WTC11 (cell line): ENCODE measurements at regions not wholly inside any gene's neighbourhood (a gene's known extent, or its start where the extent isn't known, plus 50 kb on each side); places are given as distances from the start of the nearest gene placed in this dataset.

Experiments
- ATAC-seq: fragments of 200-7000 bp; cut with Tn5 transposase; 2 replicates; pipeline ENCODE4 v1.10.0; 2021; ENCODE audit warnings: mild to moderate bottlenecking, moderate library complexity
- CTCF ChIA-PET: fragments of 300-600 bp; sonication (Branson Sonifier 250); formaldehyde crosslinking; loops from one replicate; lab custom pipeline; 2021; ENCODE audit warnings: antibody characterized with exemption; lab: Charles Lee
- POLR2A ChIA-PET: fragments of 350-600 bp; sonication (Branson Sonifier 250); formaldehyde crosslinking; loops from one replicate; lab custom pipeline; 2021; ENCODE audit warnings: antibody characterized with exemption; lab: Charles Lee
- DNase-seq: peaks from one replicate; pipeline ENCODE4 v3.0.0; 2021; ENCODE audit warnings: low spot score
- H3K27ac Mint-ChIP-seq: 2 replicates; pipeline ENCODE4 v1.8.0; 2021; ENCODE audit warnings: mixed read lengths
- H3K27me3 Mint-ChIP-seq: 2 replicates; pipeline ENCODE4 v1.8.0; 2021; ENCODE audit warnings: low read depth, mild to moderate bottlenecking, moderate library complexity, mixed read lengths
- H3K36me3 Mint-ChIP-seq: 2 replicates; pipeline ENCODE4 v1.8.0; 2021; ENCODE audit warnings: mixed read lengths
- H3K4me1 Mint-ChIP-seq: 2 replicates; pipeline ENCODE4 v1.8.0; 2022; ENCODE audit warnings: mixed read lengths
- H3K4me3 Mint-ChIP-seq: 2 replicates; pipeline ENCODE4 v1.8.0; 2021; ENCODE audit warnings: mild to moderate bottlenecking, moderate library complexity, mixed read lengths
- H3K9me3 Mint-ChIP-seq: 2 replicates; pipeline ENCODE4 v1.8.0; 2021; ENCODE audit warnings: mixed read lengths
- ATF1 ChIP-seq: sonication (generic); formaldehyde crosslinking; IDR thresholded peaks from 2 replicates; pipeline ENCODE4 v1.8.1; 2023; ENCODE audit warnings: mild to moderate bottlenecking, moderate library complexity, missing genetic modification reagents
- CREM ChIP-seq: sonication (generic); formaldehyde crosslinking; IDR thresholded peaks from 2 replicates; pipeline ENCODE4 v1.8.1; 2022; ENCODE audit warnings: mild to moderate bottlenecking, missing genetic modification reagents, moderate library complexity
- ERG ChIP-seq: fragments of 250-450 bp; sonication (Bioruptor Pico); IDR thresholded peaks from 2 replicates; pipeline ENCODE4 v1.8.0; 2021; ENCODE audit warnings: mild to moderate bottlenecking
- ETV6 ChIP-seq: sonication (generic); formaldehyde crosslinking; IDR thresholded peaks from 2 replicates; pipeline ENCODE4 v1.8.1; 2022; ENCODE audit warnings: mild to moderate bottlenecking, missing genetic modification reagents
- FOXJ3 ChIP-seq: sonication (generic); formaldehyde crosslinking; IDR thresholded peaks from 2 replicates; pipeline ENCODE4 v1.9.0; 2021; ENCODE audit warnings: missing genetic modification reagents, mild to moderate bottlenecking, borderline replicate concordance
- FOXK1 ChIP-seq: sonication (generic); formaldehyde crosslinking; IDR thresholded peaks from 2 replicates; pipeline ENCODE4 v1.8.0; 2022; ENCODE audit warnings: mild to moderate bottlenecking, moderate library complexity, missing genetic modification reagents
- FOXP1 ChIP-seq: sonication (generic); formaldehyde crosslinking; IDR thresholded peaks from 2 replicates; pipeline ENCODE4 v1.8.0; 2022; ENCODE audit warnings: missing genetic modification reagents, mild to moderate bottlenecking, moderate library complexity, borderline replicate concordance
- GABPB1 ChIP-seq: sonication (generic); formaldehyde crosslinking; IDR thresholded peaks from 2 replicates; pipeline ENCODE4 v1.8.1; 2023; ENCODE audit warnings: mild to moderate bottlenecking, missing genetic modification reagents
- GTF2I ChIP-seq: fragments of 250-450 bp; sonication (Bioruptor Pico); conservative IDR thresholded peaks from 2 replicates; pipeline ENCODE4 v1.4.0; 2021; ENCODE audit warnings: mild to moderate bottlenecking
- NFE2L1 ChIP-seq: sonication (generic); formaldehyde crosslinking; IDR thresholded peaks from 2 replicates; pipeline ENCODE4 v1.8.1; 2023; ENCODE audit warnings: missing genetic modification reagents
- NR1H2 ChIP-seq: sonication (generic); formaldehyde crosslinking; IDR thresholded peaks from 2 replicates; pipeline ENCODE4 v1.9.0; 2021; ENCODE audit warnings: mild to moderate bottlenecking, moderate library complexity, missing genetic modification reagents
- RELA ChIP-seq: sonication (generic); formaldehyde crosslinking; IDR thresholded peaks from 2 replicates; pipeline ENCODE4 v1.8.1; 2022; ENCODE audit warnings: missing genetic modification reagents, mild to moderate bottlenecking, borderline replicate concordance
- SP1 ChIP-seq: sonication (generic); formaldehyde crosslinking; conservative IDR thresholded peaks from 2 replicates; pipeline ENCODE4 v1.8.1; 2022; ENCODE audit warnings: missing genetic modification reagents
- TCF7 ChIP-seq: sonication (generic); formaldehyde crosslinking; IDR thresholded peaks from 2 replicates; pipeline ENCODE4 v1.8.0; 2022; ENCODE audit warnings: mild to moderate bottlenecking, low read depth, missing genetic modification reagents, moderate library complexity
- TP53 ChIP-seq: sonication (generic); formaldehyde crosslinking; IDR thresholded peaks from 2 replicates; pipeline ENCODE4 v1.8.1; 2023; ENCODE audit warnings: mild to moderate bottlenecking, missing genetic modification reagents
- ZNF121 ChIP-seq: sonication (generic); formaldehyde crosslinking; IDR thresholded peaks from 2 replicates; pipeline ENCODE4 v1.8.0; 2023; ENCODE audit warnings: missing genetic modification reagents
- ZNF219 ChIP-seq: sonication (generic); formaldehyde crosslinking; IDR thresholded peaks from 2 replicates; pipeline ENCODE4 v1.8.0; 2023; ENCODE audit warnings: missing genetic modification reagents, mild to moderate bottlenecking, borderline replicate concordance
- ZNF423 ChIP-seq: fragments of 250-450 bp; sonication (Bioruptor Pico); IDR thresholded peaks from 2 replicates; pipeline ENCODE4 v2.1.2; 2022; ENCODE audit warnings: mild to moderate bottlenecking, moderate library complexity
- ZNF671 ChIP-seq: fragments of 250-450 bp; sonication (Bioruptor Pico); IDR thresholded peaks from 2 replicates; pipeline ENCODE4 v1.8.0; 2021; ENCODE audit warnings: mild to moderate bottlenecking
- TF ChIP-seq, protein P1 (sequence below): sonication (generic); formaldehyde crosslinking; IDR thresholded peaks from 2 replicates; pipeline ENCODE4 v1.8.1; 2022; ENCODE audit warnings: low read depth, missing genetic modification reagents, borderline replicate concordance
- TF ChIP-seq, protein P2 (sequence below): sonication (generic); formaldehyde crosslinking; IDR thresholded peaks from 2 replicates; pipeline ENCODE4 v1.8.1; 2023; ENCODE audit warnings: mild to moderate bottlenecking, missing genetic modification reagents
- TF ChIP-seq, protein P3 (sequence below): sonication (generic); formaldehyde crosslinking; IDR thresholded peaks from 2 replicates; pipeline ENCODE4 v1.8.1; 2023; ENCODE audit warnings: mild to moderate bottlenecking, missing genetic modification reagents
- TF ChIP-seq, protein P4 (sequence below): sonication (generic); formaldehyde crosslinking; IDR thresholded peaks from 2 replicates; pipeline ENCODE4 v1.8.0; 2023; ENCODE audit warnings: mild to moderate bottlenecking, missing genetic modification reagents
- TF ChIP-seq, protein P5 (sequence below): fragments of 250-450 bp; sonication (Bioruptor Pico); IDR thresholded peaks from 2 replicates; pipeline ENCODE4 v1.9.0; 2021; ENCODE audit warnings: moderate library complexity, mild to moderate bottlenecking, inconsistent platforms, borderline replicate concordance

DNA sequence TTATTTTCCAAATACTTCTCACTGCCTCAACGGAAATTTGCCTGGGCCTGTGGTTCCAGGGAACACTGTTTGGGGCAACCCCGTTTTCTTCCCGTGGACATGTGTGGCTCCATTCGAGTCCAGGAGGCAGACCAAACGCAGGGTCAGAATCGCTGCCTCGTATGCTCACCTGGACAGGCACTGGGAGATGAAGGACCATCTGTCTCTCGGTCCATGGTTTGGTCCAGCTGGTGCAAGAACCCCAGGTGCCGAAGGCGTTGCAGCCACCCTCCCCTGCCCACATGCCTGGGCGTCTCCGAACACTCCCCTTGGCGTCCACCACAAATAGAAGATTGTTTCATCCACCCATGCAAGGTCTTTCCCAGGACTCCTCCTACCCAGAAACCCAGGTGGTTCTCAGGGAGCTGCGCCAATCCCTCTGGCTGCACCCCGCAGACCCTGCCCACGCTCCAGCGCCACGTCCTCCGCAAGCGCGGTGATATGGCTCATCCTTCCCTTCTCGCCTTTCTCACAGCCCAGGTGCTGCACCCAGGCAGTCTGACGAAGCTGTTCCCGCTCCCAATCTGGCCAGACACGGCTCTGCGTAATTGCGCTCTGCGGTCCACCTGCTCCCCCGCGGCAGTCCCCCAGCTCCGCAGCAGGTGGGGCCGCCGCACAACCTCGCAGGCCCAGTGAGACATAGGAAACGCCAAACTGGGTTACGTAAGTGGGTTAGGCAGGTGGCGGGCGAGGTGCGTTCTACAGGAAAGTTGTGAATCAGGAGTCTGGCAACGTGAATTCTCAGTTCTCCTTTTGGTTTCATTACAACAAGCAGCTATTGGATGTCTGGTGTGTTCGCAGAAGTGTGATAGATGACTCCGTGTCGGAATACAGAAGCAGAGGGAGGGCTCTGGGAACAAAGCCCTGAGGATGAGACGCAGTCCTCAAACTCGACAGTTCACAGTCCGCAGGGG, 146.2 kb upstream of the ECI2 start (continued):
- TF ChIP-seq, protein P1, sequence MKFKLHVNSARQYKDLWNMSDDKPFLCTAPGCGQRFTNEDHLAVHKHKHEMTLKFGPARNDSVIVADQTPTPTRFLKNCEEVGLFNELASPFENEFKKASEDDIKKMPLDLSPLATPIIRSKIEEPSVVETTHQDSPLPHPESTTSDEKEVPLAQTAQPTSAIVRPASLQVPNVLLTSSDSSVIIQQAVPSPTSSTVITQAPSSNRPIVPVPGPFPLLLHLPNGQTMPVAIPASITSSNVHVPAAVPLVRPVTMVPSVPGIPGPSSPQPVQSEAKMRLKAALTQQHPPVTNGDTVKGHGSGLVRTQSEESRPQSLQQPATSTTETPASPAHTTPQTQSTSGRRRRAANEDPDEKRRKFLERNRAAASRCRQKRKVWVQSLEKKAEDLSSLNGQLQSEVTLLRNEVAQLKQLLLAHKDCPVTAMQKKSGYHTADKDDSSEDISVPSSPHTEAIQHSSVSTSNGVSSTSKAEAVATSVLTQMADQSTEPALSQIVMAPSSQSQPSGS (CRISPR knock-in tag) = no peak
- no peak for TF ChIP-seq ERG (CRISPR knock-in tag)
- no peak for TF ChIP-seq TP53 (CRISPR knock-in tag)
- 0 out of 2 replicates have a peak, but pooled peaks have one; percentile 16 for TF ChIP-seq FOXK1 (CRISPR knock-in tag)
- TF ChIP-seq CREM (CRISPR knock-in tag) = no peak
- no peak for TF ChIP-seq NR1H2
- TF ChIP-seq GABPB1 (CRISPR knock-in tag) = no peak
- no peak; the same call in 1 of the 2 replicates for TF ChIP-seq NFE2L1 (CRISPR knock-in tag)
- no peak for TF ChIP-seq ZNF671 (CRISPR knock-in tag)
- TF ChIP-seq, protein P2, sequence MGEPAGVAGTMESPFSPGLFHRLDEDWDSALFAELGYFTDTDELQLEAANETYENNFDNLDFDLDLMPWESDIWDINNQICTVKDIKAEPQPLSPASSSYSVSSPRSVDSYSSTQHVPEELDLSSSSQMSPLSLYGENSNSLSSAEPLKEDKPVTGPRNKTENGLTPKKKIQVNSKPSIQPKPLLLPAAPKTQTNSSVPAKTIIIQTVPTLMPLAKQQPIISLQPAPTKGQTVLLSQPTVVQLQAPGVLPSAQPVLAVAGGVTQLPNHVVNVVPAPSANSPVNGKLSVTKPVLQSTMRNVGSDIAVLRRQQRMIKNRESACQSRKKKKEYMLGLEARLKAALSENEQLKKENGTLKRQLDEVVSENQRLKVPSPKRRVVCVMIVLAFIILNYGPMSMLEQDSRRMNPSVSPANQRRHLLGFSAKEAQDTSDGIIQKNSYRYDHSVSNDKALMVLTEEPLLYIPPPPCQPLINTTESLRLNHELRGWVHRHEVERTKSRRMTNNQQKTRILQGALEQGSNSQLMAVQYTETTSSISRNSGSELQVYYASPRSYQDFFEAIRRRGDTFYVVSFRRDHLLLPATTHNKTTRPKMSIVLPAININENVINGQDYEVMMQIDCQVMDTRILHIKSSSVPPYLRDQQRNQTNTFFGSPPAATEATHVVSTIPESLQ (CRISPR knock-in tag) = no peak
- no peak for TF ChIP-seq RELA (CRISPR knock-in tag)
- TF ChIP-seq FOXP1 (CRISPR knock-in tag) = peak; percentile 77; the same call in 1 of the 2 replicates
- no peak for TF ChIP-seq GTF2I
- TF ChIP-seq SP1 (CRISPR knock-in tag) = 0 out of 2 replicates have a peak, but pooled peaks have one; percentile 36
- TF ChIP-seq, protein P3, sequence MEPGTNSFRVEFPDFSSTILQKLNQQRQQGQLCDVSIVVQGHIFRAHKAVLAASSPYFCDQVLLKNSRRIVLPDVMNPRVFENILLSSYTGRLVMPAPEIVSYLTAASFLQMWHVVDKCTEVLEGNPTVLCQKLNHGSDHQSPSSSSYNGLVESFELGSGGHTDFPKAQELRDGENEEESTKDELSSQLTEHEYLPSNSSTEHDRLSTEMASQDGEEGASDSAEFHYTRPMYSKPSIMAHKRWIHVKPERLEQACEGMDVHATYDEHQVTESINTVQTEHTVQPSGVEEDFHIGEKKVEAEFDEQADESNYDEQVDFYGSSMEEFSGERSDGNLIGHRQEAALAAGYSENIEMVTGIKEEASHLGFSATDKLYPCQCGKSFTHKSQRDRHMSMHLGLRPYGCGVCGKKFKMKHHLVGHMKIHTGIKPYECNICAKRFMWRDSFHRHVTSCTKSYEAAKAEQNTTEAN (CRISPR knock-in tag) = peak; percentile 51; the same call in 1 of the 2 replicates

- H3K4me1 Mint-ChIP-seq = peaks cover 10% of the 10 kb centered on the region
- DNase-seq = no peak
- no peaks in the 10 kb centered on the region for H3K36me3 Mint-ChIP-seq
- no peak for TF ChIP-seq ZNF219 (CRISPR knock-in tag)
- TF ChIP-seq, protein P4, sequence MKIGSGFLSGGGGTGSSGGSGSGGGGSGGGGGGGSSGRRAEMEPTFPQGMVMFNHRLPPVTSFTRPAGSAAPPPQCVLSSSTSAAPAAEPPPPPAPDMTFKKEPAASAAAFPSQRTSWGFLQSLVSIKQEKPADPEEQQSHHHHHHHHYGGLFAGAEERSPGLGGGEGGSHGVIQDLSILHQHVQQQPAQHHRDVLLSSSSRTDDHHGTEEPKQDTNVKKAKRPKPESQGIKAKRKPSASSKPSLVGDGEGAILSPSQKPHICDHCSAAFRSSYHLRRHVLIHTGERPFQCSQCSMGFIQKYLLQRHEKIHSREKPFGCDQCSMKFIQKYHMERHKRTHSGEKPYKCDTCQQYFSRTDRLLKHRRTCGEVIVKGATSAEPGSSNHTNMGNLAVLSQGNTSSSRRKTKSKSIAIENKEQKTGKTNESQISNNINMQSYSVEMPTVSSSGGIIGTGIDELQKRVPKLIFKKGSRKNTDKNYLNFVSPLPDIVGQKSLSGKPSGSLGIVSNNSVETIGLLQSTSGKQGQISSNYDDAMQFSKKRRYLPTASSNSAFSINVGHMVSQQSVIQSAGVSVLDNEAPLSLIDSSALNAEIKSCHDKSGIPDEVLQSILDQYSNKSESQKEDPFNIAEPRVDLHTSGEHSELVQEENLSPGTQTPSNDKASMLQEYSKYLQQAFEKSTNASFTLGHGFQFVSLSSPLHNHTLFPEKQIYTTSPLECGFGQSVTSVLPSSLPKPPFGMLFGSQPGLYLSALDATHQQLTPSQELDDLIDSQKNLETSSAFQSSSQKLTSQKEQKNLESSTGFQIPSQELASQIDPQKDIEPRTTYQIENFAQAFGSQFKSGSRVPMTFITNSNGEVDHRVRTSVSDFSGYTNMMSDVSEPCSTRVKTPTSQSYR (CRISPR knock-in tag) = no peak
- TF ChIP-seq FOXJ3 (CRISPR knock-in tag) = no peak
- no peak for TF ChIP-seq ZNF423 (CRISPR knock-in tag)
- TF ChIP-seq GABPB1 (CRISPR knock-in tag) = no peak
- TF ChIP-seq NFE2L1 (CRISPR knock-in tag) = no peak
- TF ChIP-seq ATF1 (CRISPR knock-in tag) = no peak
- TF ChIP-seq TCF7 (CRISPR knock-in tag) = no peak
- TF ChIP-seq, protein P5, sequence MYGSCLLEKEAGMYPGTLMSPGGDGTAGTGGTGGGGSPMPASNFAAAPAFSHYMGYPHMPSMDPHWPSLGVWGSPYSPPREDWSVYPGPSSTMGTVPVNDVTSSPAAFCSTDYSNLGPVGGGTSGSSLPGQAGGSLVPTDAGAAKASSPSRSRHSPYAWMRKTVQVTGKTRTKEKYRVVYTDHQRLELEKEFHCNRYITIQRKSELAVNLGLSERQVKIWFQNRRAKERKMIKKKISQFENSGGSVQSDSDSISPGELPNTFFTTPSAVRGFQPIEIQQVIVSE = no peak
- TF ChIP-seq ETV6 (CRISPR knock-in tag) = no peak
- TF ChIP-seq ZNF121 (CRISPR knock-in tag) = no peak
- TF ChIP-seq, all 79 proteins: peak for 0
- H3K27ac Mint-ChIP-seq = no peak overlapping the region
- CTCF ChIA-PET = interaction anchor here (1.5 kb wide), 1 partner anchor 71 kb away, joined by 4 read pairs; no protein-coding TSS in a partner anchor
- H3K27me3 Mint-ChIP-seq = peaks cover 52% of the 10 kb centered on the region
- H3K4me3 Mint-ChIP-seq = no peak overlapping the region
- peaks cover 18% of the 10 kb centered on the region for H3K9me3 Mint-ChIP-seq
- POLR2A ChIA-PET = no interaction called here
- ATAC-seq = no peak
These were observed 145.3 kb upstream of the ECI2 start for GRCh38 chr6:4280707-4281106.
